Neural cell (in vitro differentiated cells): ENCODE measurements at regions not wholly inside any gene's neighbourhood (a gene's known extent, or its start where the extent isn't known, plus 50 kb on each side); places are given as distances from the start of the nearest gene placed in this dataset.

Experiments
- CTCF ChIP-seq: fragments of 450-650 bp; IDR thresholded peaks from 2 replicates; pipeline ENCODE4 v1.5.1; 2014; ENCODE audit warnings: antibody characterized with exemption, mild to moderate bottlenecking, moderate library complexity; ENCODE audit not compliant: poor library complexity, severe bottlenecking
- EP300 ChIP-seq: fragments of 450-650 bp; conservative IDR thresholded peaks from 2 replicates; pipeline ENCODE4 v1.6.1; 2014; ENCODE audit warnings: antibody characterized with exemption, mild to moderate bottlenecking, moderate library complexity; ENCODE audit not compliant: poor library complexity, severe bottlenecking
- MXI1 ChIP-seq: fragments of 450-650 bp; conservative IDR thresholded peaks from 2 replicates; pipeline ENCODE4 v1.6.1; 2014; ENCODE audit warnings: antibody characterized with exemption, mild to moderate bottlenecking; ENCODE audit not compliant: poor library complexity, severe bottlenecking
- POLR2AphosphoS5 ChIP-seq: IDR thresholded peaks from 2 replicates; pipeline ENCODE4 v1.6.1; 2012

- TF ChIP-seq POLR2AphosphoS5 (no peak), CTCF (no peak), EP300 (no peak), MXI1 (no peak)
Observed at GRCh38 chr2:151181524-151181923, 80.1 kb downstream of the RBM43 start.
